BLaER1 (cell line): ENCODE measurements at regions not wholly inside any gene's neighbourhood (a gene's known extent, or its start where the extent isn't known, plus 50 kb on each side); places are given as distances from the start of the nearest gene placed in this dataset.
A peak's percentile ranks its signal among the peaks of the same experiment; 100 is the strongest.

ENCODE experiments used
- H3K27ac ChIP-seq: shearing (Covaris generic); formaldehyde crosslinking; 2 replicates; pipeline ENCODE4 v1.8.1; 2022
- H3K27me3 ChIP-seq: shearing (Covaris generic); formaldehyde crosslinking; 2 replicates; pipeline ENCODE4 v1.8.1; 2022
- H3K36me3 ChIP-seq: shearing (Covaris generic); formaldehyde crosslinking; 2 replicates; pipeline ENCODE4 v1.8.1; 2022
- H3K4me1 ChIP-seq: shearing (Covaris generic); formaldehyde crosslinking; 2 replicates; pipeline ENCODE4 v1.8.1; 2022
- H3K4me2 ChIP-seq: shearing (Covaris generic); formaldehyde crosslinking; 2 replicates; pipeline ENCODE4 v1.8.1; 2022
- H3K4me3 ChIP-seq: shearing (Covaris generic); formaldehyde crosslinking; 2 replicates; pipeline ENCODE4 v1.8.1; 2022
- H3K9ac ChIP-seq: shearing (Covaris generic); formaldehyde crosslinking; 2 replicates; pipeline ENCODE4 v1.8.1; 2022
- H3K9me3 ChIP-seq: shearing (Covaris generic); formaldehyde crosslinking; 2 replicates; pipeline ENCODE4 v1.8.1; 2022
- H4K20me1 ChIP-seq: shearing (Covaris generic); formaldehyde crosslinking; 2 replicates; pipeline ENCODE4 v1.8.1; 2022
- Cebpa-rat ChIP-seq: shearing (Covaris generic); IDR thresholded peaks from 2 replicates; pipeline ENCODE4 v1.8.1; 2022

GRCh38 chr13:40863723-40864122, 74.3 kb downstream of the SLC25A15 start:
- no peak overlapping the region for H3K9ac ChIP-seq
- H3K4me1 ChIP-seq = no peaks in the 10 kb centered on the region
- no peaks in the 10 kb centered on the region for H3K27me3 ChIP-seq
- no peak overlapping the region for H3K4me2 ChIP-seq
- H3K4me3 ChIP-seq = no peak overlapping the region
- H3K36me3 ChIP-seq = no peaks in the 10 kb centered on the region
- TF ChIP-seq Cebpa-rat = no peak
- H3K9me3 ChIP-seq = no peaks in the 10 kb centered on the region
- H3K27ac ChIP-seq = no peak overlapping the region
- no peaks in the 10 kb centered on the region for H4K20me1 ChIP-seq

- no peaks in the 10 kb centered on the region for H3K27me3 ChIP-seq
- H3K4me3 ChIP-seq = peak overlapping the region; percentile 28; the same call in 1 of the 2 replicates
- H3K4me2 ChIP-seq = no peak overlapping the region
- H3K9ac ChIP-seq = no peak overlapping the region
- H3K9me3 ChIP-seq = peaks cover 88% of the 10 kb centered on the region
- H3K4me1 ChIP-seq = no peaks in the 10 kb centered on the region
- H4K20me1 ChIP-seq = no peaks in the 10 kb centered on the region
- TF ChIP-seq Cebpa-rat = no peak
- no peak overlapping the region for H3K27ac ChIP-seq
- H3K36me3 ChIP-seq = peaks cover 59% of the 10 kb centered on the region
These were observed 84.8 kb downstream of the SLC25A15 start for GRCh38 chr13:40874138-40874779.

GRCh38 chr13:40875044-40875443, 85.6 kb downstream of the SLC25A15 start:
- Histone ChIP-seq H3K4me3 (0 out of 2 replicates have a peak overlapping the region, but pooled peaks have one; percentile 28), H3K4me1 (no peaks in the 10 kb centered on the region), H4K20me1 (no peaks in the 10 kb centered on the region), H3K9ac (no peak overlapping the region), H3K27ac (no peak overlapping the region), H3K27me3 (no peaks in the 10 kb centered on the region), H3K4me2 (no peak overlapping the region), H3K36me3 (peaks cover 66% of the 10 kb centered on the region), H3K9me3 (peaks cover 95% of the 10 kb centered on the region)
- TF ChIP-seq Cebpa-rat = no peak

GRCh38 chr13:40875583-40875982, 86.2 kb downstream of the SLC25A15 start:
- no peak for TF ChIP-seq Cebpa-rat

GRCh38 chr13:40876020-40876738, 86.8 kb downstream of the SLC25A15 start:
- Histone ChIP-seq H3K9ac (no peak overlapping the region), H3K4me2 (no peak overlapping the region), H3K36me3 (peaks cover 74% of the 10 kb centered on the region), H3K27ac (no peak overlapping the region), H3K4me3 (no peak overlapping the region), H3K9me3 (peaks cover 100% of the 10 kb centered on the region), H4K20me1 (no peaks in the 10 kb centered on the region), H3K4me1 (no peaks in the 10 kb centered on the region), H3K27me3 (no peaks in the 10 kb centered on the region)
- TF ChIP-seq Cebpa-rat = no peak

More at GRCh38 chr13:40875583-40875982, 86.2 kb downstream of the SLC25A15 start:
- no peak overlapping the region for H3K4me2 ChIP-seq
- no peak overlapping the region for H3K9ac ChIP-seq
- no peaks in the 10 kb centered on the region for H4K20me1 ChIP-seq
- no peaks in the 10 kb centered on the region for H3K27me3 ChIP-seq
- H3K9me3 ChIP-seq = peaks cover 97% of the 10 kb centered on the region
- H3K36me3 ChIP-seq = peaks cover 71% of the 10 kb centered on the region
- no peaks in the 10 kb centered on the region for H3K4me1 ChIP-seq
- H3K4me3 ChIP-seq = no peak overlapping the region
- H3K27ac ChIP-seq = no peak overlapping the region

GRCh38 chr13:40878321-40878720, 88.9 kb downstream of the SLC25A15 start:
- Histone ChIP-seq H3K9me3 (peaks cover 87% of the 10 kb centered on the region), H3K36me3 (peaks cover 64% of the 10 kb centered on the region), H3K9ac (no peak overlapping the region), H3K27me3 (no peaks in the 10 kb centered on the region), H3K27ac (no peak overlapping the region), H3K4me3 (no peak overlapping the region), H4K20me1 (no peaks in the 10 kb centered on the region), H3K4me1 (no peaks in the 10 kb centered on the region), H3K4me2 (no peak overlapping the region)
- TF ChIP-seq Cebpa-rat = no peak

- Histone ChIP-seq H3K9ac (no peak overlapping the region), H4K20me1 (no peaks in the 10 kb centered on the region), H3K27ac (no peak overlapping the region), H3K9me3 (peaks cover 82% of the 10 kb centered on the region), H3K4me2 (no peak overlapping the region), H3K27me3 (no peaks in the 10 kb centered on the region), H3K4me3 (no peak overlapping the region), H3K36me3 (peaks cover 59% of the 10 kb centered on the region), H3K4me1 (no peaks in the 10 kb centered on the region)
- TF ChIP-seq Cebpa-rat = no peak
These were observed 89.4 kb downstream of the SLC25A15 start for GRCh38 chr13:40878823-40879222.
